H1 (cell line): ENCODE measurements at regions not wholly inside any gene's neighbourhood (a gene's known extent, or its start where the extent isn't known, plus 50 kb on each side); places are given as distances from the start of the nearest gene placed in this dataset.

Experiments used
- ATF2 ChIP-seq: IDR thresholded peaks from 2 replicates; pipeline ENCODE4 v1.6.1; 2012; ENCODE audit warnings: low read length, inconsistent platforms
- ATF3 ChIP-seq: IDR thresholded peaks from 2 replicates; pipeline ENCODE4 v1.6.1; 2011; ENCODE audit warnings: low read depth, mild to moderate bottlenecking, low read length; ENCODE audit not compliant: insufficient read depth
- CTCF ChIP-seq, 3 experiments: IDR thresholded peaks; 1 replicate in 2 of 3; 2 replicates in 1 of 3; pipeline versions ENCODE4 v1.5.1 to v1.6.1; 2011; ENCODE audit warnings: low read length in 3 of 3, mild to moderate bottlenecking in 3 of 3, inconsistent platforms in 2 of 3, low read depth in 1 of 3, moderate library complexity in 1 of 3; ENCODE audit not compliant: insufficient read depth in 1 of 3; ENCODE audit errors: control extremely low read depth in 1 of 3
- FOSL1 ChIP-seq: IDR thresholded peaks from 2 replicates; pipeline ENCODE4 v1.6.1; 2011; ENCODE audit warnings: mild to moderate bottlenecking, low read depth, low read length, moderate library complexity; ENCODE audit not compliant: insufficient read depth
- MAFK ChIP-seq: IDR thresholded peaks from 2 replicates; pipeline ENCODE4 v1.6.1; 2012; ENCODE audit warnings: low read depth, mild to moderate bottlenecking, improper control_type of control experiment, low read length
- POLR2A ChIP-seq, 2 experiments: IDR thresholded peaks; 1 replicate in 1 of 2; 2 replicates in 1 of 2; pipeline ENCODE4 v1.6.1; 2011; ENCODE audit warnings: low read depth in 2 of 2, low read length in 2 of 2, mild to moderate bottlenecking in 2 of 2; ENCODE audit errors: control extremely low read depth in 1 of 2
- RBBP5 ChIP-seq: IDR thresholded peaks from 2 replicates; pipeline ENCODE4 v1.7.1; 2012; ENCODE audit warnings: low read depth, mild to moderate bottlenecking, inconsistent platforms, low read length, moderate library complexity, borderline replicate concordance
- RFX5 ChIP-seq: IDR thresholded peaks from 2 replicates; pipeline ENCODE4 v1.6.1; 2011; ENCODE audit warnings: low read depth, low read length, improper control_type of control experiment, borderline replicate concordance
- TEAD4 ChIP-seq: IDR thresholded peaks from 2 replicates; pipeline ENCODE4 v1.6.1; 2012; ENCODE audit warnings: low read depth, low read length, inconsistent platforms, mixed read lengths
- USF2 ChIP-seq: IDR thresholded peaks from 2 replicates; pipeline ENCODE4 v1.6.1; 2011; ENCODE audit warnings: low read length, improper control_type of control experiment
- YY1 ChIP-seq: IDR thresholded peaks from 2 replicates; pipeline ENCODE4 v1.6.1; 2011; ENCODE audit warnings: low read depth, mild to moderate bottlenecking, low read length
- ZNF274 ChIP-seq: IDR thresholded peaks from 2 replicates; pipeline ENCODE4 v1.7.0; 2012; ENCODE audit warnings: low read length, borderline replicate concordance; ENCODE audit errors: extremely low read depth

- no peak for TF ChIP-seq RBBP5
- no peak for TF ChIP-seq MAFK
- TF ChIP-seq TEAD4, result no peak
- TF ChIP-seq ATF2, result no peak
- no peak for TF ChIP-seq FOSL1
- no peak for TF ChIP-seq POLR2A (IDR thresholded peaks at IDR 0.05; ENCODE audit: control extremely low read depth in 1 of 2, low read depth in 2 of 2, low read length in 2 of 2)
- TF ChIP-seq CTCF (IDR thresholded peaks at IDR 0.05; ENCODE audit: control extremely low read depth in 1 of 3, insufficient read depth in 1 of 3, low read depth in 1 of 3, low read length in 3 of 3), result no peak
- no peak for TF ChIP-seq ATF3
- TF ChIP-seq RFX5, result no peak
- TF ChIP-seq YY1, result no peak
- no peak for TF ChIP-seq USF2
- no peak for TF ChIP-seq ZNF274
Measured at GRCh38 chr6:43919774-43920173, 149.8 kb downstream of the VEGFA start.
